ENCODE measurements at regions not wholly inside any gene's neighbourhood (a gene's known extent, or its start where the extent isn't known, plus 50 kb on each side); places are given as distances from the start of the nearest gene placed in this dataset.
"Not testable (repeated sequence)": the region's sequence is repeated elsewhere in the genome, so short reads cannot be mapped to it uniquely, and the experiment has no call there.

DNA sequence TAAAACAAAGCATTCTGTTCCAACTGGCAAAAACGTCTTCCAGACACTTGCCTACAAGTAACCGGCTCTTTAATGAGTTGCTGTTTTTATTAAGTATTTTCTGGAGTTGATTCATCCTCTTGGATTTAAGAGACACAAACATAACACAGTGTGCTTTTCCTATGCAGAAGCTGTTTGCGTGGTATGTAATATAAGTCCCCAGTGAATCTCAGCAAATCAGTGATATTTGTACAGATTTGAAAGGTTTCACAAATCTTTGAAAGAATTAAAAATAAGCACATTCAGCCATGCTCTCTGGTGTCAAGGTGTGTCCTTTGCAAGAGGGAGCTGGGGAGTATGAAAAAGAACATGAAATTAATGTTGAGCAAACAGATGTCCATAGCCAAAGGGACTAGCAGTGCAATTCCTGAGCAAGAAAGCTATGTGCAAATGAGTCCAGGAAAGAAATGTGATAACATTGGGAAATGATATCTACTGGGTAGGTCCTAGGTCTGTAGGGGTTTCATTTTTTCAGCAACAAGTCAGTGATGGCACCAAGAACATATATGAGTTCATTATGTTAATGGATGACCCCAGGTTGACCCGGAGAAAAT is 170.1 kb upstream of the PHACTR1 start:
- H3K9me3 ChIP-seq = no peaks in the 10 kb centered on the region
- POLR2A ChIA-PET = no interaction called here
- peaks cover 9% of the 10 kb centered on the region for H3K4me1 Mint-ChIP-seq (ENCODE audit: low read depth, unreplicated experiment)
- no peaks in the 10 kb centered on the region for H3K27me3 ChIP-seq (replicated peaks; ENCODE audit: control insufficient read depth, insufficient read depth, low read length)
- CTCF ChIA-PET = no interaction called here
- no TSS peak for BruUV-seq (replicated peaks)
- intact Hi-C loops (cut with micrococcal nuclease; ENCODE audit: unreplicated experiment) = no loop called here
- no peak for DNase-seq
- no peaks in the 10 kb centered on the region for H3K27me3 Mint-ChIP-seq (ENCODE audit: insufficient read depth, unreplicated experiment)
- H3K9me3 Mint-ChIP-seq (ENCODE audit: unreplicated experiment) = no peaks in the 10 kb centered on the region
- H3K4me3 Mint-ChIP-seq (ENCODE audit: unreplicated experiment) = no peak overlapping the region
- H3K36me3 Mint-ChIP-seq (ENCODE audit: insufficient read depth, unreplicated experiment) = no peaks in the 10 kb centered on the region
- no peaks in the 10 kb centered on the region for H3K4me1 ChIP-seq
- no peak overlapping the region for H3K27ac Mint-ChIP-seq (ENCODE audit: unreplicated experiment)
- H3K36me3 ChIP-seq (ENCODE audit: control insufficient read depth, insufficient read depth, low read length) = no peaks in the 10 kb centered on the region
- TF ChIP-seq, protein P1, sequence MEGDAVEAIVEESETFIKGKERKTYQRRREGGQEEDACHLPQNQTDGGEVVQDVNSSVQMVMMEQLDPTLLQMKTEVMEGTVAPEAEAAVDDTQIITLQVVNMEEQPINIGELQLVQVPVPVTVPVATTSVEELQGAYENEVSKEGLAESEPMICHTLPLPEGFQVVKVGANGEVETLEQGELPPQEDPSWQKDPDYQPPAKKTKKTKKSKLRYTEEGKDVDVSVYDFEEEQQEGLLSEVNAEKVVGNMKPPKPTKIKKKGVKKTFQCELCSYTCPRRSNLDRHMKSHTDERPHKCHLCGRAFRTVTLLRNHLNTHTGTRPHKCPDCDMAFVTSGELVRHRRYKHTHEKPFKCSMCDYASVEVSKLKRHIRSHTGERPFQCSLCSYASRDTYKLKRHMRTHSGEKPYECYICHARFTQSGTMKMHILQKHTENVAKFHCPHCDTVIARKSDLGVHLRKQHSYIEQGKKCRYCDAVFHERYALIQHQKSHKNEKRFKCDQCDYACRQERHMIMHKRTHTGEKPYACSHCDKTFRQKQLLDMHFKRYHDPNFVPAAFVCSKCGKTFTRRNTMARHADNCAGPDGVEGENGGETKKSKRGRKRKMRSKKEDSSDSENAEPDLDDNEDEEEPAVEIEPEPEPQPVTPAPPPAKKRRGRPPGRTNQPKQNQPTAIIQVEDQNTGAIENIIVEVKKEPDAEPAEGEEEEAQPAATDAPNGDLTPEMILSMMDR (IDR thresholded peaks at IDR 0.05; ENCODE audit: insufficient read depth in 1 of 2, low read depth in 1 of 2, low read length in 1 of 2, severe bottlenecking in 1 of 2, unreplicated experiment in 1 of 2) = no peak
- no peak overlapping the region for H3K4me3 ChIP-seq (ENCODE audit: low read depth, low read length)

DNA sequence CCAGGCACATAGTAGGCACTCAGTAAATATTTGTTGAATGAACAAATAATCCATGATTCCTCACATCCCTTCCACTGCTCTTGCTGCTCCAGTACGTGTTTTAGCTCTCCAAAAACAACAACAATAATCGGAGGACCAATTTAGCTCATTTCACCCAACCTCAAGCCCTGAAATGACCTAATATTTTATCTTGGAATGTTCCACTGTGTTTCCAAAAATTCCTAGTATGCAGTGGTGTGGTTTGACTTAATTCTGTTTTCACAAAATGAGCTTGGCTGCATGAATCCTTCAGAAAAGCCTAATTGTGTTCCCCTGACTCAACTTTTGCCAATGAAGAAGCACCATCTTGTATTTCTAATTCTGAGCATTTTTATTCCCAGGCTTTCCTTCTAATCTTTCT is 168.0 kb upstream of the PHACTR1 start:
- TF ChIP-seq, protein P1 (IDR thresholded peaks at IDR 0.05; ENCODE audit: insufficient read depth in 1 of 2, low read depth in 1 of 2, low read length in 1 of 2, severe bottlenecking in 1 of 2, unreplicated experiment in 1 of 2) = no peak
- H3K27me3 ChIP-seq (replicated peaks; ENCODE audit: control insufficient read depth, insufficient read depth, low read length) = no peaks in the 10 kb centered on the region
- POLR2A ChIA-PET = no interaction called here
- CTCF ChIA-PET = no interaction called here
- no peaks in the 10 kb centered on the region for H3K36me3 ChIP-seq (ENCODE audit: control insufficient read depth, insufficient read depth, low read length)
- no TSS peak for BruUV-seq (replicated peaks)
- H3K4me3 Mint-ChIP-seq (ENCODE audit: unreplicated experiment) = no peak overlapping the region
- no peak overlapping the region for H3K4me3 ChIP-seq (ENCODE audit: low read depth, low read length)
- H3K36me3 Mint-ChIP-seq (ENCODE audit: insufficient read depth, unreplicated experiment) = no peaks in the 10 kb centered on the region
- intact Hi-C loops (cut with micrococcal nuclease; ENCODE audit: unreplicated experiment) = no loop called here
- H3K4me1 Mint-ChIP-seq (ENCODE audit: low read depth, unreplicated experiment) = peaks cover 9% of the 10 kb centered on the region
- H3K27me3 Mint-ChIP-seq (ENCODE audit: insufficient read depth, unreplicated experiment) = no peaks in the 10 kb centered on the region
- H3K27ac Mint-ChIP-seq (ENCODE audit: unreplicated experiment) = no peak overlapping the region
- H3K4me1 ChIP-seq = no peaks in the 10 kb centered on the region
- H3K9me3 ChIP-seq = no peaks in the 10 kb centered on the region
- H3K9me3 Mint-ChIP-seq (ENCODE audit: unreplicated experiment) = no peaks in the 10 kb centered on the region
- no peak for DNase-seq

DNA sequence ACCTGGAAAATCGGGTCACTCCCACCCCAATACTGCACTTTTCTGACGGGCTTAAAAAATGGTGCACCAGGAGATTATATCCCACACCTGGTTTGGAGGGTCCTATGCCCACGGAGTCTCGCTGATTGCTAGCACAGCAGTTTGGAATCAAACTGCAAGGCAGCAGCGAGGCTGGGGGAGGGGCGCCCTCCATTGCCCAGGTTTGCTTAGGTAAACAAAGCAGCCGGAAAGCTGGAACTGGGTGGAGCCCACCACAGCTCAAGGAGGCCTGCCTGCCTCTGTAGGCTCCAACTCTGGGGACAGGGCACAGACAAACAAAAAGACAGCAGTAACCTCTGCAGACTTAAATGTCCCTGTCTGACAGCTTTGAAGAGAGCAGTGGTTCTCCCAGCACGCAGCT is 167.1 kb upstream of the PHACTR1 start:
- H3K27me3 Mint-ChIP-seq (ENCODE audit: insufficient read depth, unreplicated experiment); POLR2A ChIA-PET; H3K27me3 ChIP-seq (replicated peaks; ENCODE audit: control insufficient read depth, insufficient read depth, low read length); H3K4me1 ChIP-seq; H3K4me1 Mint-ChIP-seq (ENCODE audit: low read depth, unreplicated experiment); H3K4me3 Mint-ChIP-seq (ENCODE audit: unreplicated experiment); BruUV-seq (replicated peaks); H3K36me3 ChIP-seq (ENCODE audit: control insufficient read depth, insufficient read depth, low read length); H3K9me3 ChIP-seq; DNase-seq; intact Hi-C loops (cut with micrococcal nuclease; ENCODE audit: unreplicated experiment); H3K9me3 Mint-ChIP-seq (ENCODE audit: unreplicated experiment); H3K4me3 ChIP-seq (ENCODE audit: low read depth, low read length); CTCF ChIA-PET; H3K36me3 Mint-ChIP-seq (ENCODE audit: insufficient read depth, unreplicated experiment); H3K27ac Mint-ChIP-seq (ENCODE audit: unreplicated experiment): not testable (repeated sequence)

DNA sequence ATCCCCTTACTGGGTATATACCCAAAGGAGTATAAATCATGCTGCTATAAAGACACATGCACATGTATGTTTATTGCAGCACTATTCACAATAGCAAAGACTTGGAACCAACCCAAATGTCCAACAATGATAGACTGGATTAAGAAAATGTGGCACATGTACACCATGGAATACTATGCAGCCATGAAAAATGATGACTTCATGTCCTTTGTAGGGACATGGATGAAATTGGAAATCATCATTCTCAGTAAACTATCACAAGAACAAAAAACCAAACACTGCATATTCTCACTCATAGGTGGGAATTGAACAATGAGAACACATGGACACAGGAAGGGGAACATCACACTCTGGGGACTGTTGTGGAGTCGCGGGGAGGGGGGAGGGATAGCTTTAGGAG is 161.7 kb upstream of the PHACTR1 start:
- H3K9me3 Mint-ChIP-seq (ENCODE audit: unreplicated experiment) = peaks cover 17% of the 10 kb centered on the region
- H3K27ac Mint-ChIP-seq (ENCODE audit: unreplicated experiment); POLR2A ChIA-PET; intact Hi-C loops (cut with micrococcal nuclease; ENCODE audit: unreplicated experiment); DNase-seq; CTCF ChIA-PET; H3K36me3 Mint-ChIP-seq (ENCODE audit: insufficient read depth, unreplicated experiment); H3K4me1 Mint-ChIP-seq (ENCODE audit: low read depth, unreplicated experiment); H3K27me3 Mint-ChIP-seq (ENCODE audit: insufficient read depth, unreplicated experiment); H3K27me3 ChIP-seq (replicated peaks; ENCODE audit: control insufficient read depth, insufficient read depth, low read length); H3K9me3 ChIP-seq; H3K4me3 ChIP-seq (ENCODE audit: low read depth, low read length); H3K4me3 Mint-ChIP-seq (ENCODE audit: unreplicated experiment); H3K36me3 ChIP-seq (ENCODE audit: control insufficient read depth, insufficient read depth, low read length); H3K4me1 ChIP-seq; BruUV-seq (replicated peaks): not testable (repeated sequence)
